Bronchial epithelial cell (primary cell): ENCODE measurements at regions not wholly inside any gene's neighbourhood (a gene's known extent, or its start where the extent isn't known, plus 50 kb on each side); places are given as distances from the start of the nearest gene placed in this dataset.

ENCODE experiments used
- DNase-seq: peaks from one replicate; pipeline ENCODE4 v3.0.0-alpha.2; 2010; ENCODE audit warnings: low read depth
- FAIRE-seq: peaks from 2 replicates; lab custom pipeline; 2011; peaks lifted over from hg19 to GRCh38; lab: Jason Lieb, UNC
- H3K27me3 ChIP-seq: 2 replicates; pipeline ENCODE4 v1.5.1; 2011; ENCODE audit warnings: low read length; ENCODE audit not compliant: control insufficient read depth, insufficient read depth
- H3K36me3 ChIP-seq: 2 replicates; pipeline ENCODE4 v1.5.1; 2011; ENCODE audit warnings: low read length; ENCODE audit not compliant: control insufficient read depth, insufficient read depth
- H3K4me3 ChIP-seq: 2 replicates; pipeline ENCODE4 v1.5.1; 2011; ENCODE audit warnings: mild to moderate bottlenecking, low read depth, low read length, control low read depth
- TF ChIP-seq, protein P1 (sequence below): IDR thresholded peaks from 2 replicates; pipeline ENCODE4 v1.5.1; 2011; ENCODE audit warnings: mild to moderate bottlenecking, moderate library complexity, low read length, control low read depth, inconsistent platforms; ENCODE audit not compliant: insufficient read depth, severe bottlenecking

DNA sequence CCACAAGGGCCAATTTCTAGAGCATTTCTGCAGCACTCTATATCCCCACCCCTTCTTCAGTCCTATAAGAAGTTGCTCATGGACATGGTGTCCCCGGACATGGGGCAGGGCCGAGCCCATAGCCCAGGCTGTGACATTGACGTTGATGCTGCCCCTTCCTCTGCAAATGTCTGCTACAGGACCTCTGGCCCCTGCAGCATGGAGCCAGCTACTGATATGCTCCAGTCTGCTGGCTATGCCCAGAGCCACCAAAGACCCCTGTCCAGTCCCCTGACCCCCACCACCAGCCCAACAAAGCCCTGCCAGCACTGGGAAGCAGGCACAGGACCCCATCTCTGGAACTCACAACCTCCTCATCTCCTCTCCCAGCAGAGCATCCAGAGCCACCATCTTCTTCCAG lies 120.1 kb upstream of the SMAD3 start:
- TF ChIP-seq, protein P1, sequence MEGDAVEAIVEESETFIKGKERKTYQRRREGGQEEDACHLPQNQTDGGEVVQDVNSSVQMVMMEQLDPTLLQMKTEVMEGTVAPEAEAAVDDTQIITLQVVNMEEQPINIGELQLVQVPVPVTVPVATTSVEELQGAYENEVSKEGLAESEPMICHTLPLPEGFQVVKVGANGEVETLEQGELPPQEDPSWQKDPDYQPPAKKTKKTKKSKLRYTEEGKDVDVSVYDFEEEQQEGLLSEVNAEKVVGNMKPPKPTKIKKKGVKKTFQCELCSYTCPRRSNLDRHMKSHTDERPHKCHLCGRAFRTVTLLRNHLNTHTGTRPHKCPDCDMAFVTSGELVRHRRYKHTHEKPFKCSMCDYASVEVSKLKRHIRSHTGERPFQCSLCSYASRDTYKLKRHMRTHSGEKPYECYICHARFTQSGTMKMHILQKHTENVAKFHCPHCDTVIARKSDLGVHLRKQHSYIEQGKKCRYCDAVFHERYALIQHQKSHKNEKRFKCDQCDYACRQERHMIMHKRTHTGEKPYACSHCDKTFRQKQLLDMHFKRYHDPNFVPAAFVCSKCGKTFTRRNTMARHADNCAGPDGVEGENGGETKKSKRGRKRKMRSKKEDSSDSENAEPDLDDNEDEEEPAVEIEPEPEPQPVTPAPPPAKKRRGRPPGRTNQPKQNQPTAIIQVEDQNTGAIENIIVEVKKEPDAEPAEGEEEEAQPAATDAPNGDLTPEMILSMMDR: no peak
- no peak for FAIRE-seq
- H3K4me3 ChIP-seq: no peak overlapping the region
- H3K27me3 ChIP-seq: no peaks in the 10 kb centered on the region
- no peak for DNase-seq
- H3K36me3 ChIP-seq: no peaks in the 10 kb centered on the region

DNA sequence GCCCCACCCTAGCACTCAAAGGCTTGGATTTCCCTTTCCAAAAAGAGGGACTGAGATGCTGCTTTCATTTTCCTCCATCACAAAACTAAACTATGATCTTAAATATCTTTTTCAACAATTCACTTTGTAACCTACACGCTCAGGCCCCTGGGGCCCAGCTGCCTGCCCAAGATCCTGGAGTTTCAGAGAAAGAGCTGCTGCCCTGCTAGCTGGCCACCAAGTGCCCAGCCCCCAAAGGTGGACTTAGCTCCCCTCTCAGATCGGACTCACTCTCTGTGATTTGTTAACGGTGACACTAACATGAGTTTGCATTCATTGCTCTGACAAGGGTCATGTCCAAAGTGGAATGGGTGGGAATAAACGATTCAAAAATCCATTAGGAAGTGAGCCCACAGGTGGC lies 119.6 kb upstream of the SMAD3 start:
- no peak overlapping the region for H3K4me3 ChIP-seq
- no peak for FAIRE-seq

DNA sequence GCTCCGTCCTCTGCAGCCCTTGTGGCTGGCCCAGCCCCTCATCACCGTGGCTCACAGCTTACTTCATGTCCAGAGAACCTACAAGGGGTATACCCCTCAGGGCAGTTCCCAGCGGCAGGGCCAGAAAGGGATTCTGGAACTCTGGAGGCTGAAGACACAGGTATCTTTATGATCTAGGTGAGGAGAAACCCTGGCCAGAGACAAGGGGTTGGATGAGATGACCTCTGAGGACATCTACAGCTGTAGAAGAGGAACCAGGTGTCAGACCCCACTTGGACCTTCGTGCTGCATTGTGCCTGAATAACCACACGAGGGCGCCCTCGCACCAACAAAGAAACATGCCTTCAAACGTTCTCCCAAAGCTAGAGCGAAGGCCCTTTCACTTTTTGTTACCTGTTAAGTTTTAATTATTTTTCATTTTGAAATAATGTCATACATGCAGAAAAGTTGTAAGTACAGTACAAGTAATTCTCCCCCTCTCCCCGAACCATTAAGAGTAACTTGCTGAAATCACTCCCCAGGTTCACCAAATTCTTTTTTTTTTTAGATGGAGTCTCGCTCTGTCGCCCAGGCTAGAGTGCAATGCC lies 118.7 kb upstream of the SMAD3 start:
- peak; percentile 48 for DNase-seq
- no peak overlapping the region for H3K4me3 ChIP-seq
- no peaks in the 10 kb centered on the region for H3K27me3 ChIP-seq
- no peaks in the 10 kb centered on the region for H3K36me3 ChIP-seq
- TF ChIP-seq, protein P1: peak; percentile 88
- peak; percentile 32 for FAIRE-seq

More for the DNA sequence above, 119.6 kb upstream of the SMAD3 start:
- TF ChIP-seq, protein P1: no peak
- no peaks in the 10 kb centered on the region for H3K27me3 ChIP-seq
- H3K36me3 ChIP-seq: no peaks in the 10 kb centered on the region
- DNase-seq: no peak

DNA sequence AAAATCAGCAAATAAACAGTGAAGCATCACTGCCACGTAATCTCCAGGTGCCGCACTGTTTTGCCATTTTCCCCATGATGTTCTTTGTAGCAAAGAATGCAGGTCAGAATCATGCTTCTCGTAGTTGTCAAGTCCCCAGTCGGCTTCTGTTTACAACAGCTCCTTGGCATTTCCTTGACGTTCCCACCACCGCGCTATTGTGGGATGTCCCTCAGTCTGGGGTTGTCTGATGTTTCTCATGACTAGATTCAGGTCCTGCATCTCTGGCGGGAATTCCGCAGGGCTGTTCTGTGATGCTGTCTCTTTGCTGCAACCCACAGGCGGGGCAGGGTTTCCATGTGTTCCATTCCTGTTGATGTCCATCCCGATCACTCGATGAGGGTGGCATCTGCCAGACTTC lies 117.9 kb upstream of the SMAD3 start:
- Histone ChIP-seq H3K4me3 (no peak overlapping the region), H3K27me3 (no peaks in the 10 kb centered on the region), H3K36me3 (no peaks in the 10 kb centered on the region)
- no peak for DNase-seq
- FAIRE-seq: no peak
- TF ChIP-seq, protein P1: no peak

DNA sequence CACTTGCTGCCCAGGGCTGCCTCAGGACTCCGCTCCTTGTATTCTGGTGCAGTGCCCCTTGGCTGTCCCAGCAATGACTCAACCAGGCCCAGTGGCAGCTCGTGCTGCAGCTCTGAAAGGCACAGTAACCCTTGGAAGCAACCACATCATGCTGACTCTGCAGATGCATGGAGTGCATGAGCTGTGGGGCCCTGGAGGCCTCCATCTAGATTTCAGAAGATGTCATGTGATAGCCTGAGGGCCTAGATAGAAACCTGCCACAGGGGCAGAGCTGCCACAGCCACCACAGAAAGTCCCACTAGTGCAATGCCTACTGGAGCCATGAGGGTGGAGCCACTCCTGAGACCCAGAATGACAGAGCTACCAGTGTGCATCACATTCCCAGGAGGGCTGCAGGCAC lies 117.1 kb upstream of the SMAD3 start:
- TF ChIP-seq, protein P1: no peak
- Histone ChIP-seq H3K36me3 (no peaks in the 10 kb centered on the region), H3K4me3 (no peak overlapping the region), H3K27me3 (no peaks in the 10 kb centered on the region)
- DNase-seq: peak; percentile 8
- no peak for FAIRE-seq

DNA sequence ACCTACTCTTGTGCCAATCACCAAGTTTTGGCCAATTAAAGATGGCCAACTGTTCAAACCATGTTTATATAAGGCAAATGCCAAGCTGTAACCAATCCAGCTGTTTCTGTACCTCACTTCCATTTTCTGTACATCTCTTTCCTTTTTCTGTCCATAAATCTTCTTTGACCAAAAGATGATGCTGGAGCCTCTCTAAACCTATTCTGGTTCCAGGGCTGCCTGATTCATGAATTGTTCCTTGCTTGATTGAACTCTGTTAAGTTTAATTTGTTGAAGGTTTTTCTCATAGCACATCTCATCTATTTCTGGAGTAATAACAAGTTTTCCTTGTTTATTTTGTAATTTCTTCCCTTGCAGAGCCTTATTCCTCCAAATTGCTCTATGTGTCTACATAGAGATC lies 115.3 kb upstream of the SMAD3 start:
- H3K27me3 ChIP-seq: no peaks in the 10 kb centered on the region
- TF ChIP-seq, protein P1: no peak
- H3K4me3 ChIP-seq: no peak overlapping the region
- FAIRE-seq (no peak), DNase-seq (no peak)
- no peaks in the 10 kb centered on the region for H3K36me3 ChIP-seq
